ENCODE measurements at regions not wholly inside any gene's neighbourhood (a gene's known extent, or its start where the extent isn't known, plus 50 kb on each side); places are given as distances from the start of the nearest gene placed in this dataset.

DNA sequence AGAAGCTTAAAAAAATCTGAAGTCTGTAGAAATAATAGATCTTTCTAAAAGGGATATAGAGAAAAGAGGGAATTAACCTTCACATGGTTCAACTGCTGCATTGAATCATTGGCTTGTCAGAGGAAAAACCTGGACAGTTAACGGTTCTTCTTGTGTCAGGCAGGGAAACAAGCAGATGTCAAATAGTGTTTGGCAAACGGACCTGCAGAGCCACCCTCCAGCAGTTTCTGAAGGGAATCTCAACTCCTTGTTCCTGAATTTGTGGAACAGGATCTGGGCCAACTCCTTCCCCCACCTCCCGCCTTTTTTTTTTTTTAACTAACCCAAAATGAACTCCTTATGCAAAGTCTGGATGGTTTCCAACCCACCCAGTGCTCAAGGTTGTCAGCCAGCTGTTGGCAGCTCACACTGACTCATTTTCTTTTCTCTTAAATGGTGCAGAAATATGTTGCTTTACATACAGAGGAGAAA, 187.3 kb downstream of the CAND1 start:
- no peak for ATAC-seq
- POLR2A ChIA-PET = no interaction called here
- Histone ChIP-seq H3K4me1 (ENCODE audit: control insufficient read depth, insufficient read depth, low read length) (peaks cover 24% of the 10 kb centered on the region), H3K79me2 (ENCODE audit: control insufficient read depth, insufficient read depth, low read length) (no peaks in the 10 kb centered on the region), H3K27ac (ENCODE audit: control insufficient read depth, insufficient read depth) (no peak overlapping the region), H3K4me3 (no peak overlapping the region), H3K4me2 (ENCODE audit: control insufficient read depth, insufficient read depth) (no peak overlapping the region; the same call in 1 of the 2 replicates), H3K9ac (ENCODE audit: control insufficient read depth, insufficient read depth, low read length) (no peak overlapping the region), H2AFZ (ENCODE audit: control insufficient read depth, low read depth, low read length) (no peak overlapping the region; the same call in 1 of the 2 replicates), H3K9me3 (replicated peaks; ENCODE audit: control insufficient read depth, insufficient read depth, low read length) (peaks cover 11% of the 10 kb centered on the region; the same call in 2 of the 3 replicates), H3K27me3 (replicated peaks in 1 of 2; ENCODE audit: control insufficient read depth in 2 of 2, insufficient read depth in 2 of 2, low read length in 1 of 2) (no peaks in the 10 kb centered on the region), H3K36me3 (ENCODE audit: control insufficient read depth in 2 of 2, insufficient read depth in 2 of 2, low read length in 1 of 2) (no peaks in the 10 kb centered on the region), H4K20me1 (ENCODE audit: control insufficient read depth, insufficient read depth) (no peaks in the 10 kb centered on the region)
- 41% methylated on average over 3 of the region's 3 CpGs for WGBS (ENCODE audit: insufficient coverage, insufficient replicate concordance, low lambda C conversion rate, missing lambda C conversion rate)
- CTCF ChIA-PET = interaction anchor here (1.0 kb wide), 1 partner anchor 486 kb away, joined by 3 read pairs; no protein-coding TSS in a partner anchor
- RAD21 ChIA-PET (ENCODE audit: unreplicated experiment) = no interaction called here
- DNase-seq (ENCODE audit: low read depth, low spot score) = no peak
- intact Hi-C loops (cut with micrococcal nuclease; ENCODE audit: unreplicated experiment) = no loop called here
- TF ChIP-seq NR2F1 (conservative IDR thresholded peaks at IDR 0.05) (no peak), MEF2A (IDR thresholded peaks at IDR 0.05; ENCODE audit: insufficient read depth, low read depth, low read length) (no peak), GABPA (IDR thresholded peaks at IDR 0.05; ENCODE audit: low read depth) (no peak)
- SMC1A ChIA-PET (ENCODE audit: uncharacterized antibody, unreplicated experiment) = interaction anchor here (0.5 kb wide), 1 partner anchor 667 kb away, joined by 3 read pairs; no protein-coding TSS in a partner anchor
- no peak for FAIRE-seq
- in situ Hi-C loops (cut with MboI) = no loop called here
- BruUV-seq (replicated peaks) = no TSS peak

DNA sequence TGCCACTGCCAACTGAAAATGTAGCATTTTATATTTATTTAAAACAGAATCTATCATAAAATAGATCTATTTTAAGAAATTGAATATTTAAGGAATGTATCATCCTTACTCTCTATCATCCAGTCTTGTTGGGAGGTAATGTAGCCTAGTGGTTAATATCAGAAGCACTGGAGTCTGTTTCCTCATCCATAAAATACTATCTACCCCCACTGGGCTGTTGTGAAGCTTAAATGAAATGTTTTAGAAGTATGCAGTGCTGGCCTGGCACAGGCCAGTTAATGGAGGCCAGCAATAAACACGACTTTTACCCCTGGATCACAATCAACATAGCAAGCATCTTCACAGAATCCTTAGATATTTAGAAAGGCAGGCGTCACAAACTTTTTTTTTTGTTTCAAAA, 188.0 kb downstream of the CAND1 start:
- in situ Hi-C loops (cut with MboI) = no loop called here

More for the DNA sequence above, 188.0 kb downstream of the CAND1 start:
- no peaks in the 10 kb centered on the region for H4K20me1 ChIP-seq (ENCODE audit: control insufficient read depth, insufficient read depth)
- DNase-seq (ENCODE audit: low read depth, low spot score) = no peak
- no peaks in the 10 kb centered on the region for H3K36me3 ChIP-seq (ENCODE audit: control insufficient read depth in 2 of 2, insufficient read depth in 2 of 2, low read length in 1 of 2)
- CTCF ChIA-PET = no interaction called here
- no peak overlapping the region for H3K4me3 ChIP-seq
- ATAC-seq = no peak
- H3K4me2 ChIP-seq (ENCODE audit: control insufficient read depth, insufficient read depth) = no peak overlapping the region
- BruUV-seq (replicated peaks) = no TSS peak
- no peak for FAIRE-seq
- POLR2A ChIA-PET = no interaction called here
- H3K9me3 ChIP-seq (replicated peaks; ENCODE audit: control insufficient read depth, insufficient read depth, low read length) = peaks cover 11% of the 10 kb centered on the region; the same call in 2 of the 3 replicates
- intact Hi-C loops (cut with micrococcal nuclease; ENCODE audit: unreplicated experiment) = no loop called here
- H3K27ac ChIP-seq (ENCODE audit: control insufficient read depth, insufficient read depth) = no peak overlapping the region
- H3K79me2 ChIP-seq (ENCODE audit: control insufficient read depth, insufficient read depth, low read length) = no peaks in the 10 kb centered on the region
- RAD21 ChIA-PET (ENCODE audit: unreplicated experiment) = no interaction called here
- H3K4me1 ChIP-seq (ENCODE audit: control insufficient read depth, insufficient read depth, low read length) = peaks cover 22% of the 10 kb centered on the region
- SMC1A ChIA-PET (ENCODE audit: uncharacterized antibody, unreplicated experiment) = no interaction called here
- H3K27me3 ChIP-seq (replicated peaks in 1 of 2; ENCODE audit: control insufficient read depth in 2 of 2, insufficient read depth in 2 of 2, low read length in 1 of 2) = no peaks in the 10 kb centered on the region
- TF ChIP-seq TCF7 (IDR thresholded peaks at IDR 0.05; ENCODE audit: borderline replicate concordance) (no peak), CREB1 (IDR thresholded peaks at IDR 0.05; ENCODE audit: low read depth) (no peak), EGR1 (IDR thresholded peaks at IDR 0.05; ENCODE audit: borderline replicate concordance in 1 of 2, low read depth in 2 of 2, low read length in 2 of 2) (no peak), RBBP5 (conservative IDR thresholded peaks at IDR 0.05) (no peak), NRF1 (conservative IDR thresholded peaks at IDR 0.05; ENCODE audit: low read depth, low read length) (no peak), WRNIP1 (IDR thresholded peaks at IDR 0.05; ENCODE audit: borderline replicate concordance, low read depth, low read length) (no peak), SMARCA5 (IDR thresholded peaks at IDR 0.05) (no peak), CBFB (IDR thresholded peaks at IDR 0.05; ENCODE audit: low read depth) (no peak), MTA2 (IDR thresholded peaks at IDR 0.05; ENCODE audit: low read depth) (no peak), HDAC2 (IDR thresholded peaks at IDR 0.05) (no peak), KLF5 (IDR thresholded peaks at IDR 0.05; ENCODE audit: partially characterized antibody) (no peak)
- TF ChIP-seq, protein P1, sequence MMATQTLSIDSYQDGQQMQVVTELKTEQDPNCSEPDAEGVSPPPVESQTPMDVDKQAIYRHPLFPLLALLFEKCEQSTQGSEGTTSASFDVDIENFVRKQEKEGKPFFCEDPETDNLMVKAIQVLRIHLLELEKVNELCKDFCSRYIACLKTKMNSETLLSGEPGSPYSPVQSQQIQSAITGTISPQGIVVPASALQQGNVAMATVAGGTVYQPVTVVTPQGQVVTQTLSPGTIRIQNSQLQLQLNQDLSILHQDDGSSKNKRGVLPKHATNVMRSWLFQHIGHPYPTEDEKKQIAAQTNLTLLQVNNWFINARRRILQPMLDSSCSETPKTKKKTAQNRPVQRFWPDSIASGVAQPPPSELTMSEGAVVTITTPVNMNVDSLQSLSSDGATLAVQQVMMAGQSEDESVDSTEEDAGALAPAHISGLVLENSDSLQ (IDR thresholded peaks at IDR 0.05) = no peak
- 68% methylated on average over 2 of the region's 2 CpGs for WGBS (ENCODE audit: insufficient coverage, insufficient replicate concordance, low lambda C conversion rate, missing lambda C conversion rate)
- H2AFZ ChIP-seq (ENCODE audit: control insufficient read depth, low read depth, low read length) = no peak overlapping the region
- no peak overlapping the region for H3K9ac ChIP-seq (ENCODE audit: control insufficient read depth, insufficient read depth, low read length)

Measured in GM12878 (cell line).